ENCODE measurements at regions not wholly inside any gene's neighbourhood (a gene's known extent, or its start where the extent isn't known, plus 50 kb on each side); places are given as distances from the start of the nearest gene placed in this dataset.
"Not testable (repeated sequence)": the region's sequence is repeated elsewhere in the genome, so short reads cannot be mapped to it uniquely, and the experiment has no call there.

- Histone ChIP-seq H3K27ac (no peak overlapping the region), H3K36me3 (no peaks in the 10 kb centered on the region), H3K4me1 (no peaks in the 10 kb centered on the region), H3K27me3 (no peaks in the 10 kb centered on the region), H3K4me3 (no peak overlapping the region), H3K9me3 (no peaks in the 10 kb centered on the region)
- TF ChIP-seq EP300 (IDR thresholded peaks at IDR 0.05) (no peak), POLR2A (IDR thresholded peaks at IDR 0.05) (no peak), POLR2AphosphoS5 (IDR thresholded peaks at IDR 0.05) (no peak)
- WGBS = 11% methylated on average over 2 of the region's 2 CpGs
- no peak for DNase-seq (ENCODE audit: low spot score in 2 of 2)
These were observed 78.1 kb downstream of the BMP15 start for GRCh38 chrX:50988649-50989048.

DNA sequence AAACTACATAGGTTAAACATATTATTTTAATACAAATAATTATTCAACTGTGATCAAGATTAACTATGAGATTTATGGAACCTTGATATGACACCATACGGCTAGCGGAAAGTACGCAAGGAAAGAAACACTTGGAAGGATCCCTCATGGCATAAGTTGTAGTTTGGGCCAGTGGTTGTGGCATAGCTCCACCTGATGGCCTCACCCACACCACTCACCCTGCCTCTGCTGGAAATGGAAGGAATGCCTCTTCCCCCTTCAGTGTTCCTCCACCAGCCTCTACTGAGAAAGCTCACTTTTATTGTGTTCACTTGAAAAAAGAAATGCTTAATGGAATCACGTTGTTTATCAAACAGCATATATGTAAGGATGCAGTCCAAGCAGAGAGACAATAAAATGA lies 86.4 kb downstream of the BMP15 start:
- Histone ChIP-seq H3K4me3 (no peak overlapping the region), H3K36me3 (no peaks in the 10 kb centered on the region), H3K9me3 (no peaks in the 10 kb centered on the region), H3K27me3 (no peaks in the 10 kb centered on the region), H3K27ac (no peak overlapping the region), H3K4me1 (no peaks in the 10 kb centered on the region)
- WGBS = 75% methylated on average over 4 of the region's 4 CpGs
- DNase-seq (ENCODE audit: low spot score in 2 of 2) = no peak
- TF ChIP-seq, protein P1, sequence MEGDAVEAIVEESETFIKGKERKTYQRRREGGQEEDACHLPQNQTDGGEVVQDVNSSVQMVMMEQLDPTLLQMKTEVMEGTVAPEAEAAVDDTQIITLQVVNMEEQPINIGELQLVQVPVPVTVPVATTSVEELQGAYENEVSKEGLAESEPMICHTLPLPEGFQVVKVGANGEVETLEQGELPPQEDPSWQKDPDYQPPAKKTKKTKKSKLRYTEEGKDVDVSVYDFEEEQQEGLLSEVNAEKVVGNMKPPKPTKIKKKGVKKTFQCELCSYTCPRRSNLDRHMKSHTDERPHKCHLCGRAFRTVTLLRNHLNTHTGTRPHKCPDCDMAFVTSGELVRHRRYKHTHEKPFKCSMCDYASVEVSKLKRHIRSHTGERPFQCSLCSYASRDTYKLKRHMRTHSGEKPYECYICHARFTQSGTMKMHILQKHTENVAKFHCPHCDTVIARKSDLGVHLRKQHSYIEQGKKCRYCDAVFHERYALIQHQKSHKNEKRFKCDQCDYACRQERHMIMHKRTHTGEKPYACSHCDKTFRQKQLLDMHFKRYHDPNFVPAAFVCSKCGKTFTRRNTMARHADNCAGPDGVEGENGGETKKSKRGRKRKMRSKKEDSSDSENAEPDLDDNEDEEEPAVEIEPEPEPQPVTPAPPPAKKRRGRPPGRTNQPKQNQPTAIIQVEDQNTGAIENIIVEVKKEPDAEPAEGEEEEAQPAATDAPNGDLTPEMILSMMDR (IDR thresholded peaks at IDR 0.05) = no peak
- TF ChIP-seq EP300 (IDR thresholded peaks at IDR 0.05) (no peak), POLR2A (IDR thresholded peaks at IDR 0.05) (no peak)

DNA sequence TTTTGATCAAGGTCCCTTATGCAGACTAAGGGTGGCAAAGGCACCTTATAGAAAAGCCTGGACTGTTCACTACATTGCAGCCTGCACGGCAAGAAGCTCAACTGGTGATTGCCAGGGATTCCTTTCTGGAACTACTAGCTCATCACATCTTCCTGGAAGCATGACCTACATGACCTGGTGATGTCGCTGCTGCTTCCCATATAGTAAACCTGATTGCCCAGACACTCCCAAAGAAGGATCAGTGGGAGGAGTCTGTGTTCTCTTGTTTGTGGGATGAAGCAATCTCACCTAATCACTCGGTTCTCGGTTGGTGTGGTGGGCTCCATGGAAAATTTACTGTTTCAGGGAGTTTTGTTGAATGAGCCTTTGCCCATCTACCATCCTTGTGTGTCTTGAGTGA lies 89.8 kb downstream of the BMP15 start:
- H3K4me3 ChIP-seq; DNase-seq (ENCODE audit: low spot score in 2 of 2); H3K27ac ChIP-seq; H3K4me1 ChIP-seq; H3K9me3 ChIP-seq; H3K36me3 ChIP-seq; H3K27me3 ChIP-seq: not testable (repeated sequence)
- WGBS = 63% methylated on average over 2 of the region's 4 CpGs

DNA sequence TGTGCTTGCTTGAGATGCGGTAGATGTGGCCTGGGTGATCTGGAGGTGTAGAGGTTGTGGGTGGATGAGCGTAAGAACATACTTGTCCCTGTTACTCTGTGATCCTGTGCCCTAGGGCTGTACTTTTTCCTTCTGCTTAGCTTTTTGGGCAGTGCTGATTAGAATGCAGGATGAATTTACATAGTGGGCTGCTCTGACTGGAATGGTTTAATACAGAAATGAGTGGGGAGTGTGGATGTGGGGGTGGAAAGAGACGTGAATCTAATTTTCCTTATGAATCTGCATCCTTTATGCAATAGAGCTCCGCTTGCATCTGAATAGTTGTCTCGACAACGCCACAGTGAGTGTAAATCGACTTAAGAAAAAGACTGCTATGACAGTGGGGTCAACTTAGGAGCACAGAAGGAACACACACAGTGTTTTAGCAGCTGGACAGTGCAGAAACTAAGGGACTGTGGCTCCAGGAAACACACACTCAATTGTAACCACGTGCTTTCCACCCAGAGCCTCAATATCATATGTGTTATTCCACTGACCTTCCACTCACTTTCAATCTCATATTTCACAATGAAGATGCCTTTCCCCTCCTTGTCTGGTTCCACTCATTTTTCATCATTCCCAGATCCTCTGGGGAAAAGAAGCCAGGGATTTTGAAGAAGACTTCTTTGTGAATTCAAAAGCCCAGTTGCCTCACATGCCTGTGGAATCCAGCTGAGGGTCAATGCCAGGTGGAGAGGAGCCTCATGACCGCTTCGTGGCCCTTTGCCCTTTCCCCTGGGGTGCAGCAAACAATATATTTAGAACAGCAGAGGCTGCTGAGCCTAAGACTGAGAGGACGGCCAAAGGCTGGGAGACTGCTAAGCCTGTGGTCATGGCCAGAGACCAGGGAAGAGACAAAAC lies 91.4 kb downstream of the BMP15 start:
- H3K27me3 ChIP-seq, H3K36me3 ChIP-seq, H3K27ac ChIP-seq, H3K9me3 ChIP-seq, H3K4me1 ChIP-seq, H3K4me3 ChIP-seq: not testable (repeated sequence)
- peak in 1 of 2 donors; percentile 65 for DNase-seq (ENCODE audit: low spot score in 2 of 2)
- WGBS = 54% methylated on average over 11 of the region's 11 CpGs

- Histone ChIP-seq H3K36me3 (no peaks in the 10 kb centered on the region), H3K4me3 (no peak overlapping the region), H3K4me1 (no peaks in the 10 kb centered on the region), H3K27ac (no peak overlapping the region), H3K27me3 (no peaks in the 10 kb centered on the region), H3K9me3 (no peaks in the 10 kb centered on the region)
- DNase-seq (ENCODE audit: low spot score in 2 of 2) = no peak
- TF ChIP-seq EP300 (IDR thresholded peaks at IDR 0.05) (no peak), POLR2AphosphoS5 (IDR thresholded peaks at IDR 0.05) (no peak), POLR2A (IDR thresholded peaks at IDR 0.05) (no peak)
- TF ChIP-seq, protein P1 (IDR thresholded peaks at IDR 0.05) = no peak
These were observed 95.5 kb downstream of the BMP15 start for GRCh38 chrX:51006064-51006463.

DNA sequence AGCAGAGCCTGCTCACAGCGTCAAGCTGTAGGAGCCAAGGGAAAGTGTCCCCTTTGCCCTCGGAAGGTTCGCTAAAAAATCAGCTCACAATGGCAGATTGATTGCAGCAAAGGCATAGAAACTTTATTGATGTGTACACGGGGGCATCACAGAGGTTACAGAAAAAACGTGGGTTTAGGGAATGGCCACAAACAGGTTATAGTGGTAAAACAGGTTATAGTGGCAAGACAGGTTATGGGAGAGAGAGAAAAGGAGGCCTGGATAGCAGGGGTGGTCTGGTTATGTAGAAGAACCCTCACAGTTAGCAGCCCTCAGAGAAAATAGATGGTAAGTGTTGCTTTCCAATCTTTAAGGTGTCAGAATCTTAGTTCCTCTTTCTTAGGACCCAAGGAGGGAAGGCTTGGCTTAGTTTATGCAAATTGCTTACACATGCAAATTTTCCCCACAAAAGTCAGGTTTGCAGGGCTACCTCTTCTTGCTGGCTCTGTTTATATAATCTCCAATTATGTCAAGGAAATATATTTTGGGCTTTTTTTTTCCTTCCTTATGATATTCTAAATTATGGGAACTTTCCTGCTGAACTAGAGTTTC lies 113.7 kb downstream of the BMP15 start:
- WGBS = 33% methylated on average over 5 of the region's 5 CpGs
- no peaks in the 10 kb centered on the region for H3K9me3 ChIP-seq
- H3K27me3 ChIP-seq = no peaks in the 10 kb centered on the region
- H3K4me1 ChIP-seq = no peaks in the 10 kb centered on the region
- no peak for DNase-seq (ENCODE audit: low spot score in 2 of 2)
- TF ChIP-seq POLR2A (IDR thresholded peaks at IDR 0.05) = no peak
- no peak overlapping the region for H3K4me3 ChIP-seq
- no peaks in the 10 kb centered on the region for H3K36me3 ChIP-seq
- no peak overlapping the region for H3K27ac ChIP-seq

GRCh38 chrX:51026862-51027261 lies 116.3 kb downstream of the BMP15 start:
- no peak overlapping the region for H3K4me3 ChIP-seq
- no peaks in the 10 kb centered on the region for H3K36me3 ChIP-seq
- H3K9me3 ChIP-seq = no peaks in the 10 kb centered on the region
- 87% methylated on average over 3 of the region's 3 CpGs for WGBS
- TF ChIP-seq EP300 (IDR thresholded peaks at IDR 0.05) = no peak
- no peak for TF ChIP-seq POLR2A (IDR thresholded peaks at IDR 0.05)
- TF ChIP-seq, protein P1 (IDR thresholded peaks at IDR 0.05) = no peak
- TF ChIP-seq POLR2AphosphoS5 (IDR thresholded peaks at IDR 0.05) = no peak
- H3K27ac ChIP-seq = no peak overlapping the region
- H3K4me1 ChIP-seq = no peaks in the 10 kb centered on the region
- DNase-seq (ENCODE audit: low spot score in 2 of 2) = no peak
- no peaks in the 10 kb centered on the region for H3K27me3 ChIP-seq

Data from suprapubic skin (tissue), 4 donors.